Vagina (tissue), 2 donors: ENCODE measurements at regions not wholly inside any gene's neighbourhood (a gene's known extent, or its start where the extent isn't known, plus 50 kb on each side); places are given as distances from the start of the nearest gene placed in this dataset.

Experiments used
- POLR2A ChIP-seq, 2 donors: fragments of 450-650 bp; IDR thresholded peaks; one replicate each; pipeline ENCODE4 v1.6.1; 2017; ENCODE audit warnings: antibody characterized with exemption in 2 of 2, mild to moderate bottlenecking in 2 of 2, moderate library complexity in 2 of 2
- POLR2AphosphoS5 ChIP-seq, 2 donors: sonication (generic); formaldehyde crosslinking; IDR thresholded peaks; one replicate each; pipeline ENCODE4 v1.9.0; 2017; ENCODE audit warnings: antibody characterized with exemption in 2 of 2, mild to moderate bottlenecking in 2 of 2, low read depth in 1 of 2; ENCODE audit not compliant: insufficient read depth in 1 of 2
- TF ChIP-seq, protein P1 (sequence below), 3 experiments: fragments of 450-650 bp in 2 of 3; fragments of 200-600 bp in 1 of 3; sonication (generic) in 1 of 3; IDR thresholded peaks; one replicate each; pipeline ENCODE4 v1.5.1; 2017 to 2019; ENCODE audit warnings: antibody characterized with exemption in 3 of 3, mild to moderate bottlenecking in 2 of 3, moderate library complexity in 2 of 3

DNA sequence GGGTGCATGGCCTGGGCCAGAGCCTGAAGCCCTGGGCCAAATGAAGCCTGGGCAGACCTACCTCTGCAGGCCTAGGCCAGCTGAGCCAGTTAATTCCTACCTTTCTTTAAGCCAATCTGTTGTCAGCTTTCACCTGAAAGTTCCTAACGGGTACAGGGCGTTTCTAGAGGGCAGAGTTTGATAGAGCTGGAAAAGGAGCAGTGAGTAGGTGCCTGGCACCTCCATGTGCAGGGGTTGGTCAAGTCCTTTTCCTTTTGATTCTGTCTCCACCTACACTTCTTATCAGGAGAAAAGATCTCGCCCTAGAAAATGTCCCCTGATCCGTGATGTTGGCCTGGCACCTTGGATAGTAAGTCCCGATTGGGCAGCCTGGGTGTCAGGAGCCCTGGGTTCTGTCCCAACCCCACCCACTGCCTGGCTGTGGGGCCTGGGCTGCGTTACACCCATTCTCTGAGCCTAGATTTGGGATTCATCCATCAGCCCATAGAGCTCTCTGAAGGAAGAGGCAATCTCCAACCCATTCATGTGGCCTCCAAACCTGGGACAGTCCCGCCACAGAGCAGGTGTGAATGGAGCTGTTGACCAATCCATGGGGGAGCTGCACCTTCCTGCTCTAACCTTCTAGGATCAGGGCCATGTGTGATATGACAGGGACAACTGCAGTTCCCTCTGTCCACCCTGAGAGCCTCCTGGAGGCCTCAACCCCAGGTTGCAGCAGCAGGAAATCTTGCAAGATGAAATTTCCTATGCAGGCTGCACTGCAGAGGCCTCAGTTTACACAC, 304.3 kb downstream of the MATN1 start:
- TF ChIP-seq POLR2AphosphoS5 (IDR thresholded peaks at IDR 0.05; ENCODE audit: insufficient read depth in 1 of 2, low read depth in 1 of 2) = no peak
- TF ChIP-seq, protein P1, sequence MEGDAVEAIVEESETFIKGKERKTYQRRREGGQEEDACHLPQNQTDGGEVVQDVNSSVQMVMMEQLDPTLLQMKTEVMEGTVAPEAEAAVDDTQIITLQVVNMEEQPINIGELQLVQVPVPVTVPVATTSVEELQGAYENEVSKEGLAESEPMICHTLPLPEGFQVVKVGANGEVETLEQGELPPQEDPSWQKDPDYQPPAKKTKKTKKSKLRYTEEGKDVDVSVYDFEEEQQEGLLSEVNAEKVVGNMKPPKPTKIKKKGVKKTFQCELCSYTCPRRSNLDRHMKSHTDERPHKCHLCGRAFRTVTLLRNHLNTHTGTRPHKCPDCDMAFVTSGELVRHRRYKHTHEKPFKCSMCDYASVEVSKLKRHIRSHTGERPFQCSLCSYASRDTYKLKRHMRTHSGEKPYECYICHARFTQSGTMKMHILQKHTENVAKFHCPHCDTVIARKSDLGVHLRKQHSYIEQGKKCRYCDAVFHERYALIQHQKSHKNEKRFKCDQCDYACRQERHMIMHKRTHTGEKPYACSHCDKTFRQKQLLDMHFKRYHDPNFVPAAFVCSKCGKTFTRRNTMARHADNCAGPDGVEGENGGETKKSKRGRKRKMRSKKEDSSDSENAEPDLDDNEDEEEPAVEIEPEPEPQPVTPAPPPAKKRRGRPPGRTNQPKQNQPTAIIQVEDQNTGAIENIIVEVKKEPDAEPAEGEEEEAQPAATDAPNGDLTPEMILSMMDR (IDR thresholded peaks at IDR 0.05) = no peak
- no peak for TF ChIP-seq POLR2A (IDR thresholded peaks at IDR 0.05)
